ENCODE measurements at regions not wholly inside any gene's neighbourhood (a gene's known extent, or its start where the extent isn't known, plus 50 kb on each side); places are given as distances from the start of the nearest gene placed in this dataset.

DNA sequence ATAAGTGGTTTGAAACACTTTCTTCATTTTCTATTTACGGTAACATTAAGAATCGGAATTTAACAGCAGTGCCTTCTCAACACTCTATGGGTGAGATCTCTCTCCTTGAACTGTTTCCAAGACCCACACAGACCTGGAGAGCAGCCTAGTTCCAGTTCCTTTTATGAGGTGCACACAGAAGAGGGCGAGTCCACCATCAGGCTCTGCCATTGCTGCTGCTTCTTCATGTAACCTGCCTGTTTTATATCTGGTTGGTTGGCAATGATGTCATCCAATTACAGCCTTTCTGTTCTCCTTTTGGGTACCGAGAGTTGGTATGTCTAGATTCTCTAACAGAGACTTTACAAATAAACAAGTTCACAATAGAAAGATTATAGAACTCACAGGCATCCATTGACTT is 225.7 kb downstream of the UTP18 start:
- no peak overlapping the region for H3K4me3 ChIP-seq (ENCODE audit: insufficient read depth, low read length, poor library complexity, severe bottlenecking)
- no peaks in the 10 kb centered on the region for H3F3A ChIP-seq (ENCODE audit: insufficient read depth)
- no peaks in the 10 kb centered on the region for H3K27me3 ChIP-seq (ENCODE audit: low read length)
- H3K9ac ChIP-seq (ENCODE audit: low read length): no peak overlapping the region
- H4K20me1 ChIP-seq (ENCODE audit: low read depth, low read length): no peaks in the 10 kb centered on the region
- no peaks in the 10 kb centered on the region for H3K79me2 ChIP-seq (ENCODE audit: insufficient read depth, low read length)
- no peak overlapping the region for H2AFZ ChIP-seq (ENCODE audit: low read depth, low read length, severe bottlenecking)
- no peak for TF ChIP-seq EZH2phosphoT487 (conservative IDR thresholded peaks at IDR 0.05; ENCODE audit: low read length)
- TF ChIP-seq, protein P1, sequence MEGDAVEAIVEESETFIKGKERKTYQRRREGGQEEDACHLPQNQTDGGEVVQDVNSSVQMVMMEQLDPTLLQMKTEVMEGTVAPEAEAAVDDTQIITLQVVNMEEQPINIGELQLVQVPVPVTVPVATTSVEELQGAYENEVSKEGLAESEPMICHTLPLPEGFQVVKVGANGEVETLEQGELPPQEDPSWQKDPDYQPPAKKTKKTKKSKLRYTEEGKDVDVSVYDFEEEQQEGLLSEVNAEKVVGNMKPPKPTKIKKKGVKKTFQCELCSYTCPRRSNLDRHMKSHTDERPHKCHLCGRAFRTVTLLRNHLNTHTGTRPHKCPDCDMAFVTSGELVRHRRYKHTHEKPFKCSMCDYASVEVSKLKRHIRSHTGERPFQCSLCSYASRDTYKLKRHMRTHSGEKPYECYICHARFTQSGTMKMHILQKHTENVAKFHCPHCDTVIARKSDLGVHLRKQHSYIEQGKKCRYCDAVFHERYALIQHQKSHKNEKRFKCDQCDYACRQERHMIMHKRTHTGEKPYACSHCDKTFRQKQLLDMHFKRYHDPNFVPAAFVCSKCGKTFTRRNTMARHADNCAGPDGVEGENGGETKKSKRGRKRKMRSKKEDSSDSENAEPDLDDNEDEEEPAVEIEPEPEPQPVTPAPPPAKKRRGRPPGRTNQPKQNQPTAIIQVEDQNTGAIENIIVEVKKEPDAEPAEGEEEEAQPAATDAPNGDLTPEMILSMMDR (IDR thresholded peaks at IDR 0.05; ENCODE audit: insufficient read depth, low read length, poor library complexity, severe bottlenecking): no peak
- H3K9me2 ChIP-seq (replicated peaks; ENCODE audit: insufficient read depth, low read length): no peaks in the 10 kb centered on the region
- H3K4me2 ChIP-seq (ENCODE audit: low read depth, low read length, poor library complexity, severe bottlenecking): no peak overlapping the region
- no peak overlapping the region for H3K27ac ChIP-seq (ENCODE audit: low read depth, low read length)
- no peaks in the 10 kb centered on the region for H3K36me3 ChIP-seq (ENCODE audit: low read length)
- H3K9me3 ChIP-seq (ENCODE audit: insufficient read depth, low read length): 0 out of 2 replicates have a peak, but pooled peaks cover 6% of the 10 kb centered on the region

DNA sequence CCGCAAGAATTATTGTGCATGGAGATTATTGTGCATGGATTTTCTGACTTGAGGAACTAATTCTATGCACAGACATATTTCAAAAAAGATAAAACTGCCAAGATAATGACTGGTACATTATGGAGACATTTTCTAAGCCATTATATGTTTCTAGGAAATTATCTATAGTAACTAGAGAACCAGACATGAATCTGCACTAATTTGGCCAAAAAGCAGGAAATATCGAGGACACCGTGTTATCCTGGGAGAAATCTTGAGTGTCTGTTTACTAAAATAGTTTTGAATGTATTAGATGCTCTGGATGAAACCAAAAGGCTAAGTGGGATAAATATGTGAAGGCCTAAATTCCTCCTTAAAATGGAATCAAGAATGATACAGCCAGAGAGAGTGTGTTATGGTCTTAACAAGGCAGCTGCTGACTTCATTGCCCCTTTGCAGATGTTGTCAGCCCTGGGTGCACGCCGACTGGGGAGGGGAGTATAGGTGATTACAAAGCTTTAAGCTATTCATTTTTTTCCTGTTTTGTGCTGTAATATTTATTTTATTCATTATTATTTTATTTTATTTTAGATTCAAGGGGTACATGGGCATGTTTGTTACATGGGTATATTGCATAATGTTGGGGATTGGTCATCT is 226.7 kb downstream of the UTP18 start:
- no peaks in the 10 kb centered on the region for H3F3A ChIP-seq (ENCODE audit: insufficient read depth)
- no peak for TF ChIP-seq EZH2phosphoT487 (conservative IDR thresholded peaks at IDR 0.05; ENCODE audit: low read length)
- TF ChIP-seq, protein P1 (IDR thresholded peaks at IDR 0.05; ENCODE audit: insufficient read depth, low read length, poor library complexity, severe bottlenecking): no peak
- no peak overlapping the region for H3K9ac ChIP-seq (ENCODE audit: low read length)
- no peak overlapping the region for H2AFZ ChIP-seq (ENCODE audit: low read depth, low read length, severe bottlenecking)
- no peaks in the 10 kb centered on the region for H3K9me3 ChIP-seq (ENCODE audit: insufficient read depth, low read length)
- H3K9me2 ChIP-seq (replicated peaks; ENCODE audit: insufficient read depth, low read length): no peaks in the 10 kb centered on the region
- H3K27me3 ChIP-seq (ENCODE audit: low read length): no peaks in the 10 kb centered on the region
- no peaks in the 10 kb centered on the region for H3K36me3 ChIP-seq (ENCODE audit: low read length)
- H3K79me2 ChIP-seq (ENCODE audit: insufficient read depth, low read length): no peaks in the 10 kb centered on the region
- no peak overlapping the region for H3K4me3 ChIP-seq (ENCODE audit: insufficient read depth, low read length, poor library complexity, severe bottlenecking)
- no peaks in the 10 kb centered on the region for H4K20me1 ChIP-seq (ENCODE audit: low read depth, low read length)
- H3K4me2 ChIP-seq (ENCODE audit: low read depth, low read length, poor library complexity, severe bottlenecking): no peak overlapping the region
- no peak overlapping the region for H3K27ac ChIP-seq (ENCODE audit: low read depth, low read length)

DNA sequence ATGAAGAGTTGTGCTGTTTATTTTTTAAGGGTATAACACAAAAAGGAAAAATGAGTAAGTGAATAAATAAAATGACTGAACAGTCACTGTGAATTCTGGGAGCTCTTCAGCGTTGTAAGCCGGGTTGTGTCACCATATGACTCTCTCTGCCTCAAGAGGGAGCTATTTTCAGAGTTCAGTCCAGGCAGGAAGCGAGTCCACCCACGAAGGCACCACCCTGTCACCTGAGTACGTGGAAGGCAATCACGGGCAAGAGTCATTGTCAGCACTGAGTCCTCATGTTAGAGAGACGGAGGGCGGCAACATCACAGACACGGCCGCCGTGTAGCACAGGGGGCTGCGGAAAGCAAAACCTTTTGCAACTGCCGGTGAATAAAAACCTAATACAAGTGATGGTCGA is 227.6 kb downstream of the UTP18 start:
- no peak overlapping the region for H3K4me2 ChIP-seq (ENCODE audit: low read depth, low read length, poor library complexity, severe bottlenecking)
- no peaks in the 10 kb centered on the region for H3K36me3 ChIP-seq (ENCODE audit: low read length)
- H3K9me2 ChIP-seq (replicated peaks; ENCODE audit: insufficient read depth, low read length): no peaks in the 10 kb centered on the region
- no peak for TF ChIP-seq EZH2phosphoT487 (conservative IDR thresholded peaks at IDR 0.05; ENCODE audit: low read length)
- TF ChIP-seq, protein P1 (IDR thresholded peaks at IDR 0.05; ENCODE audit: insufficient read depth, low read length, poor library complexity, severe bottlenecking): no peak
- H3K4me3 ChIP-seq (ENCODE audit: insufficient read depth, low read length, poor library complexity, severe bottlenecking): no peak overlapping the region
- H3K27me3 ChIP-seq (ENCODE audit: low read length): no peaks in the 10 kb centered on the region
- no peak overlapping the region for H2AFZ ChIP-seq (ENCODE audit: low read depth, low read length, severe bottlenecking)
- no peaks in the 10 kb centered on the region for H3K79me2 ChIP-seq (ENCODE audit: insufficient read depth, low read length)
- H4K20me1 ChIP-seq (ENCODE audit: low read depth, low read length): no peaks in the 10 kb centered on the region
- H3K9me3 ChIP-seq (ENCODE audit: insufficient read depth, low read length): no peaks in the 10 kb centered on the region
- no peaks in the 10 kb centered on the region for H3F3A ChIP-seq (ENCODE audit: insufficient read depth)
- H3K9ac ChIP-seq (ENCODE audit: low read length): no peak overlapping the region
- no peak overlapping the region for H3K27ac ChIP-seq (ENCODE audit: low read depth, low read length)
